ENCODE measurements at regions not wholly inside any gene's neighbourhood (a gene's known extent, or its start where the extent isn't known, plus 50 kb on each side); places are given as distances from the start of the nearest gene placed in this dataset.

DNA sequence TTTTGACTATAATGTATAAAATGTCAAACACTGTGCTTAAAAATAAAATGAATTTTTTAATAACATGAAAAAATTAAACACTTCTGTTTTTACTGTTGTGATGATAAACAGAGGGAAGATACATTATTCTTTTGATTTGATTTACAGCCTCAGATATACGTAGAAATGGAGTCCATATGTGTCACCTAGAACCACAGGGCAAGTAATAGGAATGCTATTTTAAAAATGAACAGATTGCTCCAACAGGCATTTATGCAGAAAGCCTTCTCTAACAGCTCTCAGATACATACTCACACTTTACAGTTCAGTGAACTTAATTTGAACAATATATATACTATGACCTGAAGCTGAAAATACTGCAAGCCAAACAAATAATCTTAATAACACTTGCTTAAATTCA, 1551.0 kb downstream of the GRIK2 start:
- TF ChIP-seq, protein P1, sequence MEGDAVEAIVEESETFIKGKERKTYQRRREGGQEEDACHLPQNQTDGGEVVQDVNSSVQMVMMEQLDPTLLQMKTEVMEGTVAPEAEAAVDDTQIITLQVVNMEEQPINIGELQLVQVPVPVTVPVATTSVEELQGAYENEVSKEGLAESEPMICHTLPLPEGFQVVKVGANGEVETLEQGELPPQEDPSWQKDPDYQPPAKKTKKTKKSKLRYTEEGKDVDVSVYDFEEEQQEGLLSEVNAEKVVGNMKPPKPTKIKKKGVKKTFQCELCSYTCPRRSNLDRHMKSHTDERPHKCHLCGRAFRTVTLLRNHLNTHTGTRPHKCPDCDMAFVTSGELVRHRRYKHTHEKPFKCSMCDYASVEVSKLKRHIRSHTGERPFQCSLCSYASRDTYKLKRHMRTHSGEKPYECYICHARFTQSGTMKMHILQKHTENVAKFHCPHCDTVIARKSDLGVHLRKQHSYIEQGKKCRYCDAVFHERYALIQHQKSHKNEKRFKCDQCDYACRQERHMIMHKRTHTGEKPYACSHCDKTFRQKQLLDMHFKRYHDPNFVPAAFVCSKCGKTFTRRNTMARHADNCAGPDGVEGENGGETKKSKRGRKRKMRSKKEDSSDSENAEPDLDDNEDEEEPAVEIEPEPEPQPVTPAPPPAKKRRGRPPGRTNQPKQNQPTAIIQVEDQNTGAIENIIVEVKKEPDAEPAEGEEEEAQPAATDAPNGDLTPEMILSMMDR (IDR thresholded peaks at IDR 0.05): no peak
- TF ChIP-seq POLR2A (IDR thresholded peaks at IDR 0.05) (no peak), EP300 (IDR thresholded peaks at IDR 0.05) (no peak)
